Lung (tissue), 11 donors: ENCODE measurements at regions not wholly inside any gene's neighbourhood (a gene's known extent, or its start where the extent isn't known, plus 50 kb on each side); places are given as distances from the start of the nearest gene placed in this dataset.

ENCODE experiments used
- ATAC-seq: fragments of 200-7000 bp; cut with Tn5 transposase; one replicate; pipeline ENCODE4 v1.9.1; 2020; ENCODE audit warnings: moderate number of reproducible peaks; ENCODE audit not compliant: insufficient read depth, low FRiP score
- DNase-seq, 3 donors: peaks; one replicate each; pipeline ENCODE4 v3.0.0-alpha.2; 2013 to 2017
- H3K27ac ChIP-seq, 2 donors: one replicate each; pipeline ENCODE4 v1.5.1; 2013; ENCODE audit warnings: mild to moderate bottlenecking in 2 of 2, moderate library complexity in 2 of 2, control low read depth in 1 of 2, inconsistent platforms in 1 of 2, low read depth in 1 of 2, low read length in 1 of 2
- H3K27me3 ChIP-seq, 3 donors: one replicate each; pipeline ENCODE4 v1.5.1; 2013; ENCODE audit warnings: low read length in 2 of 3; ENCODE audit not compliant: control insufficient read depth in 3 of 3, insufficient read depth in 3 of 3
- H3K36me3 ChIP-seq, 4 donors: one replicate each; pipeline ENCODE4 v1.5.1; 2013; ENCODE audit warnings: low read length in 4 of 4, mild to moderate bottlenecking in 1 of 4, moderate library complexity in 1 of 4; ENCODE audit not compliant: control insufficient read depth in 4 of 4, insufficient read depth in 4 of 4
- H3K4me1 ChIP-seq, 5 donors: one replicate each; pipeline ENCODE4 v1.5.1; 2013; ENCODE audit warnings: low read length in 5 of 5, mild to moderate bottlenecking in 2 of 5, moderate library complexity in 1 of 5; ENCODE audit not compliant: control insufficient read depth in 5 of 5, insufficient read depth in 5 of 5
- H3K4me3 ChIP-seq: one replicate; pipeline ENCODE4 v1.5.1; 2013; ENCODE audit warnings: mild to moderate bottlenecking, control low read depth, moderate library complexity
- H3K9ac ChIP-seq, 2 donors: one replicate each; pipeline ENCODE4 v1.5.1; 2013; ENCODE audit warnings: low read length in 2 of 2, control low read depth in 1 of 2; ENCODE audit not compliant: insufficient read depth in 1 of 2
- H3K9me3 ChIP-seq, 4 donors: one replicate each; pipeline ENCODE4 v1.5.1; 2013; ENCODE audit warnings: low read length in 3 of 4, mild to moderate bottlenecking in 1 of 4, moderate library complexity in 1 of 4; ENCODE audit not compliant: control insufficient read depth in 4 of 4, insufficient read depth in 3 of 4
- WGBS, 2 donors: extraction: QIAGEN DNeasy Blood & Tissue Kit; methylation state at CpG; one replicate each; pipeline ENCODE4 v1.1.7; 2013; 5-methylcytosine and 5-hydroxymethylcytosine counted together
- TF ChIP-seq, protein P1 (sequence below): IDR thresholded peaks from 2 replicates; pipeline ENCODE4 v1.5.1; 2012; ENCODE audit warnings: mild to moderate bottlenecking; ENCODE audit errors: control extremely low read depth, extremely low read depth
- donor health status: control.
- donor health status: control.
- donor health status: Bipolar disorder and iron deficiency.
- donor health status: healthy.
- donor health status: DM: yes; HTN: yes; CAD: no.

DNA sequence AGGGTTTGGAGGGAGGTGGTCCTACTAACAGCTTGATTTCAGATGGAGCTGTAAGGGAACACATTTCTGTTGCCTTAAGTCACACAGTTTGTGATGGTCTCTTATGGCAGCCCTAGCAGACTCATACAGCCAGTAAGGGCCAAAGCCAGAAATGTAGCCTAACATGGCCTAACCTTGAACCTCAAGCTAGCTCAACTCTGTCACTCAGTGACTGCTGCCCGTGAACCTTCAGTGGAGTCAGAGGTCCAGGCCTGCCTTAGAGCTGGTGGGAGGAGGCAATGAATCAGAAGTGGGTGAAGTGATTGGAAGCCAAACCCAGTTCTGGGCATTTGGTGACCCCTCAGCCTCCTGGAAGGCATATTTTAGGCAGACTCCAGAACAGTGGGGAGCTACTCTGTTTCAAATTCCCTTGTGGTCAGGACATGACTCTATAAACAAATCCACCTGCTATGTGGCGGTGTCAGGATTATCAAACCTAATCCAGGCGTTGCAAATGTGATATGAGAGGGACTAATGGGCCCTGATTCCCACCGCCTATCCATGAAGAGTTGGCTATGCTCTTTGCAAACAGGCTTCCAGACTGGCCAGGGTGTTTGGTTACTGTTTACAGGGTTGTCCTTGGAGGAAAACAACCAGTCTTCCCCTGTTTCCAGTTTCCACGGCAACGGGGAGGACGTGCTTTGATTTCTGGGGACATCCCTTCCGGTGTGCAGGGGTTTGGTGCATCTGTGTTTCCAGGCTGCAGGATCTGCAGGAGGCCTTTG is 105.9 kb upstream of the AGBL1 start:
- ATAC-seq (no peak), DNase-seq (peak; percentile 19 to 41 (median 35))
- Histone ChIP-seq H3K27ac (no peak overlapping the region), H3K36me3 (no peaks in the 10 kb centered on the region), H3K9ac (no peak overlapping the region), H3K4me3 (no peak overlapping the region), H3K27me3 (no peaks in the 10 kb centered on the region), H3K4me1 (no peaks in the 10 kb centered on the region), H3K9me3 (peaks cover 0 to 9% (median 0%) of the 10 kb centered on the region in 4 donors)
- 72 to 75% methylated on average over 8 of the region's 8 CpGs for WGBS, 2 donors
- TF ChIP-seq, protein P1, sequence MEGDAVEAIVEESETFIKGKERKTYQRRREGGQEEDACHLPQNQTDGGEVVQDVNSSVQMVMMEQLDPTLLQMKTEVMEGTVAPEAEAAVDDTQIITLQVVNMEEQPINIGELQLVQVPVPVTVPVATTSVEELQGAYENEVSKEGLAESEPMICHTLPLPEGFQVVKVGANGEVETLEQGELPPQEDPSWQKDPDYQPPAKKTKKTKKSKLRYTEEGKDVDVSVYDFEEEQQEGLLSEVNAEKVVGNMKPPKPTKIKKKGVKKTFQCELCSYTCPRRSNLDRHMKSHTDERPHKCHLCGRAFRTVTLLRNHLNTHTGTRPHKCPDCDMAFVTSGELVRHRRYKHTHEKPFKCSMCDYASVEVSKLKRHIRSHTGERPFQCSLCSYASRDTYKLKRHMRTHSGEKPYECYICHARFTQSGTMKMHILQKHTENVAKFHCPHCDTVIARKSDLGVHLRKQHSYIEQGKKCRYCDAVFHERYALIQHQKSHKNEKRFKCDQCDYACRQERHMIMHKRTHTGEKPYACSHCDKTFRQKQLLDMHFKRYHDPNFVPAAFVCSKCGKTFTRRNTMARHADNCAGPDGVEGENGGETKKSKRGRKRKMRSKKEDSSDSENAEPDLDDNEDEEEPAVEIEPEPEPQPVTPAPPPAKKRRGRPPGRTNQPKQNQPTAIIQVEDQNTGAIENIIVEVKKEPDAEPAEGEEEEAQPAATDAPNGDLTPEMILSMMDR = no peak

DNA sequence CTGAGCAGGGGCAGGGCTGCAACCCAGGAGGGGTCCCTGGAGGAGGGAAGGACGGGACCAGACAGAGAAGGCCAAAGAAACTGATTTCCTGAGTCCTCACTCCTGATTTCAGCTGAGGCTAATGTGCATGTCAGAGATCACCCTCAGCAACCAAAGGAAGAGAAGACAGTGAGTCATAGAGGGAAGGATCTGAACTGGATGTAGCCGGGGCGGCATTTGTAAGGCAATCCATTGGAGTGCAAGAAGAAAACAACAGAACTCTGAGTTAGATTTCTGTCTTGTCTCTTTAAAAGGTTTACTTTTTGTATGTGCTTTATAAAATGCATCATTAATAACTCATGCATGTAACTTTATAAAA is 105.3 kb upstream of the AGBL1 start:
- DNase-seq (no peak), ATAC-seq (no peak)
- no peaks in the 10 kb centered on the region for H3K4me1 ChIP-seq
- H3K36me3 ChIP-seq = no peaks in the 10 kb centered on the region
- TF ChIP-seq, protein P1 = no peak
- H3K27me3 ChIP-seq = no peaks in the 10 kb centered on the region
- peaks cover 0 to 9% (median 0%) of the 10 kb centered on the region in 4 donors for H3K9me3 ChIP-seq
- 32 to 80% methylated on average over 3 of the region's 3 CpGs for WGBS, 2 donors
- no peak overlapping the region for H3K9ac ChIP-seq
- H3K27ac ChIP-seq = no peak overlapping the region
- no peak overlapping the region for H3K4me3 ChIP-seq

DNA sequence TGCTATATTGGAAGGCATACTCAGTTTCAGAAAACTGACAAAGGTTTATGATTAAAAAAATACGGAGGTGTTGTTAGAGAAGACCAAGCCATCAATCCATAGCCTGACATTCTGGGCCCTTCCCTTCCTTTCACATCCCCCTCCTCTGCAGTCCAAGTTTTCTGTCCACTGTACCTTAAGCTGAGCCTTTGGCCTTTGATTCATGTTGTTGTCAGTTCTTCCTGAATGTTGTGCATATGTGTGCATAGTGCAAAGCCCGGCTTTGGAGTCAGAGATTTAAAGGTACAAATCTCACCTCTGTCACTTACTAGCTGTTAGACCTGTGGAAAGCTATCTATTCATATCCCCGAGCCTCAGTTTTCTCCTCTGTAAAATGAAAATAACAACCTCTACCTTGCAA is 104.9 kb upstream of the AGBL1 start:
- H3K27me3 ChIP-seq = no peaks in the 10 kb centered on the region
- no peaks in the 10 kb centered on the region for H3K4me1 ChIP-seq
- no peak for DNase-seq
- peaks cover 0 to 9% (median 0%) of the 10 kb centered on the region in 4 donors for H3K9me3 ChIP-seq
- ATAC-seq = no peak
- no peak overlapping the region for H3K9ac ChIP-seq
- no peaks in the 10 kb centered on the region for H3K36me3 ChIP-seq
- H3K4me3 ChIP-seq = no peak overlapping the region
- 71 to 83% methylated on average over 3 of the region's 3 CpGs for WGBS, 2 donors
- TF ChIP-seq, protein P1 = no peak
- H3K27ac ChIP-seq = no peak overlapping the region

DNA sequence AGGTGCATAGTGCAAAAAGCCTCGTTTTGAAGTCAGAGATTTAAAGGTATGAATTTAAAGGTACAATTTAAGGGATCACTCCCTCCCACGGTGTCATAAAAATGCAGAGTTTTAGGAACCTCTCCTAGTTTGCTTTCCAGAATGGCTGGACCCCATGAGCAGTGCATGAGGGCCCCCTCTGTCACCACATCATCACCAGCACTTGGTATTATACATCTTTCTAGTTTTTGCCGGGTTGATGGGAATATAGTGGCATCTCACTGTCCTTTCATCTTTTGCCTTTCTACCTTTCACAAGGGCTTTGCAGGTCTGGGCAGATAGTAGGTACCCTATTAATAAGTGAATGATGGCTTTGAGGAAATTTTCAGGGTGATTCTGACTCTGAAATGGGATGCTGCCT is 103.6 kb upstream of the AGBL1 start:
- ATAC-seq = no peak

More for the DNA sequence above, 103.6 kb upstream of the AGBL1 start:
- Histone ChIP-seq H3K27ac (no peak overlapping the region), H3K4me3 (no peak overlapping the region), H3K27me3 (no peaks in the 10 kb centered on the region), H3K9me3 (peaks cover 0 to 9% (median 0%) of the 10 kb centered on the region in 4 donors), H3K9ac (no peak overlapping the region), H3K4me1 (no peaks in the 10 kb centered on the region), H3K36me3 (no peaks in the 10 kb centered on the region)
- 86 to 88% methylated on average over 3 of the region's 3 CpGs for WGBS, 2 donors
- no peak for DNase-seq
- TF ChIP-seq, protein P1 = no peak
